ENCODE measurements at regions not wholly inside any gene's neighbourhood (a gene's known extent, or its start where the extent isn't known, plus 50 kb on each side); places are given as distances from the start of the nearest gene placed in this dataset.

GRCh38 chr13:74838096-74838495 lies 643.9 kb downstream of the TBC1D4 start:
- Mint-ChIP-seq H3K4me1 (no peaks in the 10 kb centered on the region), H3K4me3 (no peak overlapping the region), H3K36me3 (no peaks in the 10 kb centered on the region), H3K27ac (no peak overlapping the region), H3K9me3 (peaks cover 0 to 4% (median 0%) of the 10 kb centered on the region in 7 donors), H3K27me3 (no peaks in the 10 kb centered on the region)
- ATAC-seq (ENCODE audit: low read depth in 2 of 2) (no peak), DNase-seq (no peak)

GRCh38 chr13:74836628-74837027 lies 645.3 kb downstream of the TBC1D4 start:
- Mint-ChIP-seq H3K27me3 (no peaks in the 10 kb centered on the region), H3K27ac (no peak overlapping the region), H3K4me3 (no peak overlapping the region), H3K9me3 (peaks cover 0 to 4% (median 0%) of the 10 kb centered on the region in 7 donors), H3K4me1 (no peaks in the 10 kb centered on the region), H3K36me3 (no peaks in the 10 kb centered on the region)
- no peak for ATAC-seq (ENCODE audit: low read depth in 2 of 2)
- DNase-seq, result no peak

GRCh38 chr13:74835579-74835978 lies 646.4 kb downstream of the TBC1D4 start:
- no peaks in the 10 kb centered on the region for H3K4me1 Mint-ChIP-seq
- H3K36me3 Mint-ChIP-seq, result no peaks in the 10 kb centered on the region
- DNase-seq (no peak), ATAC-seq (ENCODE audit: low read depth in 2 of 2) (no peak)
- no peak overlapping the region for H3K27ac Mint-ChIP-seq
- no peak overlapping the region for H3K4me3 Mint-ChIP-seq
- H3K27me3 Mint-ChIP-seq, result no peaks in the 10 kb centered on the region
- H3K9me3 Mint-ChIP-seq, result peaks cover 0 to 4% (median 0%) of the 10 kb centered on the region in 7 donors

- H3K27ac Mint-ChIP-seq, result no peak overlapping the region
These were observed 656.1 kb downstream of the TBC1D4 start for GRCh38 chr13:74825938-74826246.

GRCh38 chr13:74825152-74825937 lies 656.6 kb downstream of the TBC1D4 start:
- Mint-ChIP-seq H3K27me3 (no peaks in the 10 kb centered on the region), H3K27ac (no peak overlapping the region), H3K4me3 (no peak overlapping the region), H3K4me1 (no peaks in the 10 kb centered on the region), H3K36me3 (no peaks in the 10 kb centered on the region), H3K9me3 (peaks cover 0 to 5% (median 0%) of the 10 kb centered on the region in 7 donors)
- ATAC-seq (ENCODE audit: low read depth in 2 of 2) (no peak), DNase-seq (no peak)

More at GRCh38 chr13:74825938-74826246, 656.1 kb downstream of the TBC1D4 start:
- DNase-seq (no peak), ATAC-seq (ENCODE audit: low read depth in 2 of 2) (no peak)
- Mint-ChIP-seq H3K27me3 (no peaks in the 10 kb centered on the region), H3K36me3 (no peaks in the 10 kb centered on the region), H3K4me3 (no peak overlapping the region), H3K9me3 (peaks cover 0 to 5% (median 0%) of the 10 kb centered on the region in 7 donors), H3K4me1 (no peaks in the 10 kb centered on the region)

GRCh38 chr13:74820809-74821208 lies 661.2 kb downstream of the TBC1D4 start:
- Mint-ChIP-seq H3K36me3 (no peaks in the 10 kb centered on the region), H3K4me3 (no peak overlapping the region), H3K27ac (no peak overlapping the region), H3K9me3 (peaks cover 0 to 2% (median 0%) of the 10 kb centered on the region in 7 donors), H3K4me1 (no peaks in the 10 kb centered on the region), H3K27me3 (no peaks in the 10 kb centered on the region)
- no peak for ATAC-seq (ENCODE audit: low read depth in 2 of 2)
- DNase-seq, result no peak

GRCh38 chr13:74819549-74819948 lies 662.4 kb downstream of the TBC1D4 start:
- peaks cover 0 to 3% (median 0%) of the 10 kb centered on the region in 7 donors for H3K9me3 Mint-ChIP-seq
- ATAC-seq (ENCODE audit: low read depth in 2 of 2) (no peak), DNase-seq (no peak)
- no peak overlapping the region for H3K4me3 Mint-ChIP-seq
- H3K36me3 Mint-ChIP-seq, result no peaks in the 10 kb centered on the region
- no peaks in the 10 kb centered on the region for H3K27me3 Mint-ChIP-seq
- H3K27ac Mint-ChIP-seq, result no peak overlapping the region
- H3K4me1 Mint-ChIP-seq, result no peaks in the 10 kb centered on the region

- no peak for ATAC-seq (ENCODE audit: low read depth in 2 of 2)
- H3K27me3 Mint-ChIP-seq, result no peaks in the 10 kb centered on the region
- DNase-seq, result no peak
These were observed 665.2 kb downstream of the TBC1D4 start for GRCh38 chr13:74816737-74817136.

GRCh38 chr13:74796157-74796556 lies 662.0 kb upstream of the KLF12 start:
- Mint-ChIP-seq H3K27me3 (peaks cover 0 to 6% (median 0%) of the 10 kb centered on the region in 3 donors), H3K27ac (no peak overlapping the region), H3K4me3 (no peak overlapping the region), H3K4me1 (no peaks in the 10 kb centered on the region), H3K36me3 (no peaks in the 10 kb centered on the region), H3K9me3 (peaks cover 0 to 8% (median 3%) of the 10 kb centered on the region in 7 donors)
- ATAC-seq (ENCODE audit: low read depth in 2 of 2) (no peak), DNase-seq (no peak)

More at GRCh38 chr13:74816737-74817136, 665.2 kb downstream of the TBC1D4 start:
- Mint-ChIP-seq H3K36me3 (no peaks in the 10 kb centered on the region), H3K4me1 (no peaks in the 10 kb centered on the region), H3K27ac (no peak overlapping the region), H3K9me3 (peaks cover 0 to 17% (median 6%) of the 10 kb centered on the region in 7 donors), H3K4me3 (no peak overlapping the region)

- Mint-ChIP-seq H3K4me3 (no peak overlapping the region), H3K27me3 (peaks cover 0 to 6% (median 0%) of the 10 kb centered on the region in 3 donors)
These were observed 661.3 kb upstream of the KLF12 start for GRCh38 chr13:74795526-74795925.

GRCh38 chr13:74794582-74794981 lies 660.4 kb upstream of the KLF12 start:
- Mint-ChIP-seq H3K4me3 (no peak overlapping the region), H3K4me1 (no peaks in the 10 kb centered on the region), H3K27ac (no peak overlapping the region), H3K36me3 (no peaks in the 10 kb centered on the region), H3K9me3 (peaks cover 1 to 12% (median 4%) of the 10 kb centered on the region in 7 donors), H3K27me3 (peaks cover 0 to 6% (median 0%) of the 10 kb centered on the region in 3 donors)
- no peak for DNase-seq
- ATAC-seq (ENCODE audit: low read depth in 2 of 2), result no peak

More at GRCh38 chr13:74795526-74795925, 661.3 kb upstream of the KLF12 start:
- DNase-seq, result no peak
- Mint-ChIP-seq H3K36me3 (no peaks in the 10 kb centered on the region), H3K27ac (no peak overlapping the region), H3K4me1 (no peaks in the 10 kb centered on the region), H3K9me3 (peaks cover 0 to 8% (median 3%) of the 10 kb centered on the region in 7 donors)
- no peak for ATAC-seq (ENCODE audit: low read depth in 2 of 2)

- Mint-ChIP-seq H3K9me3 (peaks cover 1 to 12% (median 4%) of the 10 kb centered on the region in 7 donors), H3K4me3 (no peak overlapping the region)
These were observed 659.9 kb upstream of the KLF12 start for GRCh38 chr13:74794147-74794546.

GRCh38 chr13:74784959-74785358 lies 650.8 kb upstream of the KLF12 start:
- no peak overlapping the region for H3K4me3 Mint-ChIP-seq
- H3K4me1 Mint-ChIP-seq, result no peaks in the 10 kb centered on the region
- no peak for DNase-seq
- H3K9me3 Mint-ChIP-seq, result peaks cover 0 to under 1% (median 0%) of the 10 kb centered on the region in 7 donors
- no peak overlapping the region for H3K27ac Mint-ChIP-seq
- no peak for ATAC-seq (ENCODE audit: low read depth in 2 of 2)
- H3K27me3 Mint-ChIP-seq, result no peaks in the 10 kb centered on the region
- H3K36me3 Mint-ChIP-seq, result no peaks in the 10 kb centered on the region

More at GRCh38 chr13:74794147-74794546, 659.9 kb upstream of the KLF12 start:
- H3K4me1 Mint-ChIP-seq, result no peaks in the 10 kb centered on the region
- no peak overlapping the region for H3K27ac Mint-ChIP-seq
- H3K36me3 Mint-ChIP-seq, result no peaks in the 10 kb centered on the region
- ATAC-seq (ENCODE audit: low read depth in 2 of 2) (no peak), DNase-seq (no peak)
- H3K27me3 Mint-ChIP-seq, result peaks cover 0 to 6% (median 0%) of the 10 kb centered on the region in 3 donors

GRCh38 chr13:74778946-74779345 lies 644.7 kb upstream of the KLF12 start:
- Mint-ChIP-seq H3K36me3 (no peaks in the 10 kb centered on the region), H3K4me1 (no peaks in the 10 kb centered on the region), H3K4me3 (no peak overlapping the region), H3K27me3 (no peaks in the 10 kb centered on the region), H3K27ac (no peak overlapping the region), H3K9me3 (no peaks in the 10 kb centered on the region)
- DNase-seq, result no peak
- ATAC-seq (ENCODE audit: low read depth in 2 of 2), result no peak
